B cell (primary cell): ENCODE measurements at regions not wholly inside any gene's neighbourhood (a gene's known extent, or its start where the extent isn't known, plus 50 kb on each side); places are given as distances from the start of the nearest gene placed in this dataset.

Source experiments
- ATAC-seq: fragments of 200-7000 bp; cut with Tn5 transposase; one replicate; pipeline ENCODE4 v1.10.0; 2021; ENCODE audit warnings: low read depth, mild to moderate bottlenecking, moderate number of reproducible peaks, moderate library complexity
- CTCF ChIA-PET: fragments of 350-600 bp; sonication (Branson Sonifier 250); formaldehyde crosslinking; loops from one replicate; lab custom pipeline; 2021; ENCODE audit warnings: antibody characterized with exemption, inconsistent platforms; lab: Charles Lee
- POLR2A ChIA-PET: fragments of 350-600 bp; sonication (Branson Sonifier 250); formaldehyde crosslinking; loops from one replicate; lab custom pipeline; 2021; ENCODE audit warnings: antibody characterized with exemption; lab: Charles Lee
- DNase-seq: peaks from one replicate; pipeline ENCODE4 v3.0.0; 2013
- H2AFZ ChIP-seq: 2 replicates; pipeline ENCODE4 v1.6.1; 2012; ENCODE audit warnings: mild to moderate bottlenecking, low read depth, low read length; ENCODE audit not compliant: insufficient read depth, poor library complexity, severe bottlenecking
- H3K27ac ChIP-seq, 2 donors: 1 replicate in 1 of 2; 2 replicates in 1 of 2; pipeline ENCODE4 v1.5.1; 2012 to 2013; ENCODE audit warnings: low read length in 2 of 2, mild to moderate bottlenecking in 2 of 2, moderate library complexity in 1 of 2
- H3K27me3 ChIP-seq, 4 experiments: fragments of 200-600 bp in 1 of 4; sonication (generic) in 1 of 4; replicated peaks in 1 of 4; 1 replicate in 2 of 4; 2 replicates in 2 of 4; pipeline versions ENCODE4 v1.6.1 to v1.7.0; 2013 to 2016; ENCODE audit warnings: low read length in 3 of 4, mild to moderate bottlenecking in 2 of 4, mixed read lengths in 1 of 4, moderate library complexity in 1 of 4; ENCODE audit not compliant: insufficient read depth in 4 of 4, control insufficient read depth in 3 of 4; ENCODE audit errors: control extremely low read depth in 1 of 4
- H3K36me3 ChIP-seq, 2 experiments: replicated peaks in 1 of 2; 1 replicate in 1 of 2; 2 replicates in 1 of 2; pipeline versions ENCODE4 v1.6.1 to v1.7.1; 2013; ENCODE audit warnings: low read length in 1 of 2; ENCODE audit not compliant: insufficient read depth in 2 of 2, control insufficient read depth in 1 of 2; ENCODE audit errors: control extremely low read depth in 1 of 2, extremely low read depth in 1 of 2
- H3K4me1 ChIP-seq, 2 donors: fragments of 200-600 bp in 1 of 2; sonication (generic) in 1 of 2; 1 replicate in 1 of 2; 2 replicates in 1 of 2; pipeline versions ENCODE4 v1.5.1 to v1.6.1; 2013 to 2017; ENCODE audit warnings: low read length in 2 of 2; ENCODE audit not compliant: control insufficient read depth in 2 of 2, insufficient read depth in 2 of 2
- H3K4me2 ChIP-seq: replicated peaks from 2 replicates; pipeline ENCODE3; 2012; ENCODE audit warnings: mild to moderate bottlenecking, low read depth, low read length; ENCODE audit not compliant: poor library complexity, severe bottlenecking
- H3K4me3 ChIP-seq, 5 experiments: fragments of 200-600 bp in 1 of 5; sonication (generic) in 1 of 5; 1 replicate in 3 of 5; 2 replicates in 2 of 5; pipeline versions ENCODE4 v1.5.1 to v1.7.0; 2011 to 2016; ENCODE audit warnings: low read length in 4 of 5, mild to moderate bottlenecking in 4 of 5, low read depth in 2 of 5, control low read depth in 1 of 5, moderate library complexity in 1 of 5; ENCODE audit not compliant: insufficient read depth in 1 of 5; ENCODE audit errors: control extremely low read depth in 1 of 5, extremely low read depth in 1 of 5
- H3K79me2 ChIP-seq: fragments of 200-600 bp; sonication (generic); one replicate; pipeline ENCODE4 v1.6.0; 2016; ENCODE audit warnings: low read length; ENCODE audit not compliant: control insufficient read depth, insufficient read depth
- H3K9ac ChIP-seq: fragments of 200-600 bp; sonication (generic); 2 replicates; pipeline ENCODE4 v1.6.1; 2017; ENCODE audit warnings: mild to moderate bottlenecking, low read length, moderate library complexity
- H3K9me3 ChIP-seq, 3 donors: one replicate each; pipeline versions ENCODE4 v1.6.1 to v1.7.1; 2013; ENCODE audit warnings: low read length in 2 of 3; ENCODE audit not compliant: control insufficient read depth in 2 of 3, insufficient read depth in 1 of 3; ENCODE audit errors: control extremely low read depth in 1 of 3
- H4K20me1 ChIP-seq: 2 replicates; pipeline ENCODE4 v1.6.0; 2012; ENCODE audit warnings: mild to moderate bottlenecking, low read length; ENCODE audit not compliant: insufficient read depth, control insufficient read depth, poor library complexity, severe bottlenecking
- H3K27ac Mint-ChIP-seq: one replicate; pipeline ENCODE4 v1.8.0; 2021; ENCODE audit warnings: mixed read lengths
- H3K27me3 Mint-ChIP-seq: one replicate; pipeline ENCODE4 v1.8.0; 2021; ENCODE audit warnings: mixed read lengths
- H3K4me1 Mint-ChIP-seq: one replicate; pipeline ENCODE4 v1.8.0; 2021; ENCODE audit warnings: mixed read lengths
- H3K4me3 Mint-ChIP-seq: one replicate; pipeline ENCODE4 v1.8.0; 2021; ENCODE audit warnings: mixed read lengths
- H3K9me3 Mint-ChIP-seq: one replicate; pipeline ENCODE4 v1.8.0; 2022; ENCODE audit warnings: mixed read lengths; ENCODE audit not compliant: insufficient read depth
- CTCF ChIP-seq: fragments of 200-600 bp; IDR thresholded peaks from one replicate; pipeline ENCODE4 v1.8.0; 2022; ENCODE audit warnings: antibody characterized with exemption, mild to moderate bottlenecking
- EZH2 ChIP-seq: IDR thresholded peaks from 2 replicates; pipeline ENCODE4 v1.6.1; 2012; ENCODE audit warnings: borderline replicate concordance, low read depth, mild to moderate bottlenecking, moderate library complexity, low read length; ENCODE audit not compliant: insufficient read depth, poor library complexity, severe bottlenecking
- WGBS: methylation state at CpG from one replicate; pipeline ENCODE4 v1.1.5; 2013; ENCODE audit warnings: missing lambda C conversion rate; ENCODE audit not compliant: insufficient coverage; 5-methylcytosine and 5-hydroxymethylcytosine counted together
- intact Hi-C: fragments of 100-400 bp; cut with micrococcal nuclease; formaldehyde crosslinking; loops from one replicate; pipeline ENCODE4 v1.10.0; 2022

DNA sequence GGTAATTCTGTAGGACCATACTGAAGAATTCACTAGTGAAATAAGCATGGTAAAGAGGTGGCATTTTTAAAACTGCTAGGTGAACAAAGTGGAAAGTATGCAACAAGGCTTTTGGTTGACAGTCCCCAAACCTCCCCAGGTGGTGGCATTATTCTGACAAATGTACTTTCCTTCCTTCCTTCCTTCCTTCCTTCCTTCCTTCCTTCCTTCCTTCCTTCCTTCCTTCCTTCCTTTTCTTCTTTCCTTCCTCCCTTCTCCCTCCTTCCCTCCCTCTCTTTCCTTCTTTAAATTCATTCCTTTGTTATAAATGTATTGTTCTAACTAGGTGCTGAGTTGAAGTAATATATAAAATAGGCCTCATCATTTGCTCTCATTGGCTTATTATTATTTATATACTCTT lies 284.7 kb upstream of the ANO5 start:
- Histone ChIP-seq H3K4me2 (no peak overlapping the region), H2AFZ (no peak overlapping the region), H3K27ac (no peak overlapping the region), H3K27me3 (no peaks in the 10 kb centered on the region), H4K20me1 (no peaks in the 10 kb centered on the region), H3K79me2 (no peaks in the 10 kb centered on the region), H3K9ac (no peak overlapping the region), H3K4me3 (no peak overlapping the region), H3K9me3 (no peaks in the 10 kb centered on the region), H3K4me1 (no peaks in the 10 kb centered on the region), H3K36me3 (no peaks in the 10 kb centered on the region)
- Mint-ChIP-seq H3K4me3 (no peak overlapping the region), H3K27ac (no peak overlapping the region), H3K4me1 (no peaks in the 10 kb centered on the region), H3K27me3 (no peaks in the 10 kb centered on the region), H3K9me3 (no peaks in the 10 kb centered on the region)
- CTCF ChIA-PET, result no interaction called here
- POLR2A ChIA-PET, result no interaction called here
- no peak for ATAC-seq
- TF ChIP-seq CTCF (no peak), EZH2 (no peak)
- no peak for DNase-seq
- intact Hi-C loops, result no loop called here

DNA sequence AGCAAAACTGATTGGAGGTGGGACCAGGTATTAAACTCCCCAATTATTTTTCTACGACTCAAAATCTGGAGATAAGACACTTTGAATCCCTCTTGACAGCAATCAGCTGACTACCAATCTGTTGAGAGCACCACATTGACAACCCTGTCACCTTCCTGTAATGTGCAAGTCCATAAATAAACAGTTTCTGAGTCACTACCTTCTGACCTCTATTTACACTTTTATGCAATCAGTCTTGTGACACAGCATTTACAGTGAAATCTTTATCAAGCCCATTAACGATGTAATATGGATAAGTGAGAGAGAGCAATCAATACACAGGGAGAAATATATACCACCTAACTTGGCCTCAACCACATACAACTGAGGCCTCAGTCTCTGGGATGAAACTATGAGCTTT lies 283.7 kb upstream of the ANO5 start:
- no peaks in the 10 kb centered on the region for H3K27me3 ChIP-seq
- H3K79me2 ChIP-seq, result no peaks in the 10 kb centered on the region
- POLR2A ChIA-PET, result no interaction called here
- H3K4me3 ChIP-seq, result no peak overlapping the region
- intact Hi-C loops, result no loop called here
- no peaks in the 10 kb centered on the region for H3K36me3 ChIP-seq
- TF ChIP-seq CTCF (no peak), EZH2 (no peak)
- no peak overlapping the region for H3K27ac Mint-ChIP-seq
- ATAC-seq, result no peak
- no peaks in the 10 kb centered on the region for H3K4me1 Mint-ChIP-seq
- H3K4me1 ChIP-seq, result no peaks in the 10 kb centered on the region
- DNase-seq, result no peak
- no peak overlapping the region for H3K9ac ChIP-seq
- H3K4me2 ChIP-seq, result no peak overlapping the region
- H3K27ac ChIP-seq, result no peak overlapping the region
- no peaks in the 10 kb centered on the region for H3K27me3 Mint-ChIP-seq
- no peak overlapping the region for H2AFZ ChIP-seq
- CTCF ChIA-PET, result no interaction called here
- peaks cover 3% of the 10 kb centered on the region for H3K9me3 Mint-ChIP-seq
- WGBS, result 100% methylated on average over 1 of the region's 2 CpGs
- no peaks in the 10 kb centered on the region for H3K9me3 ChIP-seq
- H3K4me3 Mint-ChIP-seq, result no peak overlapping the region
- H4K20me1 ChIP-seq, result no peaks in the 10 kb centered on the region
